ENCODE measurements at regions not wholly inside any gene's neighbourhood (a gene's known extent, or its start where the extent isn't known, plus 50 kb on each side); places are given as distances from the start of the nearest gene placed in this dataset.
"Not testable (repeated sequence)": the region's sequence is repeated elsewhere in the genome, so short reads cannot be mapped to it uniquely, and the experiment has no call there.

GRCh38 chr6:122276637-122277036 is 122.8 kb upstream of the HSF2 start:
- H3K27me3 ChIP-seq, result no peaks in the 10 kb centered on the region
- intact Hi-C loops (cut with DNase I), result no loop called here
- no peak for DNase-seq (ENCODE audit: extremely low spot score in 2 of 2)
- no peaks in the 10 kb centered on the region for H3K36me3 ChIP-seq
- no peak overlapping the region for H3K27ac ChIP-seq
- TF ChIP-seq POLR2AphosphoS5 (IDR thresholded peaks at IDR 0.05; ENCODE audit: insufficient read depth in 1 of 2, low read depth in 1 of 2), result no peak
- no peak for TF ChIP-seq POLR2A (IDR thresholded peaks at IDR 0.05)
- TF ChIP-seq, protein P1, sequence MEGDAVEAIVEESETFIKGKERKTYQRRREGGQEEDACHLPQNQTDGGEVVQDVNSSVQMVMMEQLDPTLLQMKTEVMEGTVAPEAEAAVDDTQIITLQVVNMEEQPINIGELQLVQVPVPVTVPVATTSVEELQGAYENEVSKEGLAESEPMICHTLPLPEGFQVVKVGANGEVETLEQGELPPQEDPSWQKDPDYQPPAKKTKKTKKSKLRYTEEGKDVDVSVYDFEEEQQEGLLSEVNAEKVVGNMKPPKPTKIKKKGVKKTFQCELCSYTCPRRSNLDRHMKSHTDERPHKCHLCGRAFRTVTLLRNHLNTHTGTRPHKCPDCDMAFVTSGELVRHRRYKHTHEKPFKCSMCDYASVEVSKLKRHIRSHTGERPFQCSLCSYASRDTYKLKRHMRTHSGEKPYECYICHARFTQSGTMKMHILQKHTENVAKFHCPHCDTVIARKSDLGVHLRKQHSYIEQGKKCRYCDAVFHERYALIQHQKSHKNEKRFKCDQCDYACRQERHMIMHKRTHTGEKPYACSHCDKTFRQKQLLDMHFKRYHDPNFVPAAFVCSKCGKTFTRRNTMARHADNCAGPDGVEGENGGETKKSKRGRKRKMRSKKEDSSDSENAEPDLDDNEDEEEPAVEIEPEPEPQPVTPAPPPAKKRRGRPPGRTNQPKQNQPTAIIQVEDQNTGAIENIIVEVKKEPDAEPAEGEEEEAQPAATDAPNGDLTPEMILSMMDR (IDR thresholded peaks at IDR 0.05), result no peak
- no peaks in the 10 kb centered on the region for H3K4me1 ChIP-seq
- H3K4me3 ChIP-seq, result no peak overlapping the region
- H3K9me3 ChIP-seq, result no peaks in the 10 kb centered on the region

DNA sequence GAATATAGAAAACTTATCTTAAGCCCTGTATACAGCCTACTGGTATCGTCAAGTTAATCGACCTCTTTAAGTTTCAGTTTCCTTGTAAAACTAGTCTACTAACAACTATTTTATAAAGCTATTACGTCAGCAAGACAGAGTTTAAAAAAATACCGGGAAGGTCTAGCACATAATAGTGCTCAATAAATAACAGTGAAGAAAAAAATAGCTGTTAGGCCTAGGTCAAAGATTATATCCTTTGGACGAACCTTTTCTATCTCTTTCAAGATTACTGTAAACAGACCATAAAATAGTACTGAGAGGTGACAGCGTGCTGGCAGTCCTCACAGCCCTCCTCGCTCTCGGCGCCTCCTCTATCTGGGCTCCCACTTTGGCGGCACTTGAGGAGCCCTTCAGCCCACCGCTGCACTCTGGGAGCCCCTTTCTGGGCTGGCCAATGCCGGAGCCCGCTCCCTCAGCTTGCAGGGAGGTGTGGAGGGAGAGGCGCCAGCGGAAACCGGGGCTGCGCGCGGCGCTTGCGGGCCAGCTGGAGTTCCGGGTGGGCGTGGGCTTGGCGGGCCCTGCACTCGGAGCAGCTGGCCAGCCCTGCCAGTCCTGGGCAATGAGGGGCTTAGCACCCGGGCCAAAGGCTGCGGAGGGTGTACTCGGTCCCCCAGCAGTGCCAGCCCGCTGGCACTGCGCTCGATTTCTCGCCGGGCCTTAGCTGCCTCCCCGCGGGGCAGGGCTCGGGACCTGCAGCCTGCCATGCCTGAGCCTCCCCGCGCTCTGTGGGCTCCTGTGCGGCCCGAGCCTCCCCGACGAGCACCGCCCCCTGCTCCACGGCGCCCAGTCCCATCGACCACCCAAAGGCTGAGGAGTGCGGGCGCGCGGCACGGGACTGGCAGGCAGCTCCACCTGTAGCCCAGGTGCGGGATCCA is 119.1 kb upstream of the HSF2 start:
- intact Hi-C loops (cut with DNase I); H3K4me3 ChIP-seq; H3K36me3 ChIP-seq; DNase-seq (ENCODE audit: extremely low spot score in 2 of 2); H3K4me1 ChIP-seq; H3K27me3 ChIP-seq; H3K9me3 ChIP-seq; H3K27ac ChIP-seq: not testable (repeated sequence)

DNA sequence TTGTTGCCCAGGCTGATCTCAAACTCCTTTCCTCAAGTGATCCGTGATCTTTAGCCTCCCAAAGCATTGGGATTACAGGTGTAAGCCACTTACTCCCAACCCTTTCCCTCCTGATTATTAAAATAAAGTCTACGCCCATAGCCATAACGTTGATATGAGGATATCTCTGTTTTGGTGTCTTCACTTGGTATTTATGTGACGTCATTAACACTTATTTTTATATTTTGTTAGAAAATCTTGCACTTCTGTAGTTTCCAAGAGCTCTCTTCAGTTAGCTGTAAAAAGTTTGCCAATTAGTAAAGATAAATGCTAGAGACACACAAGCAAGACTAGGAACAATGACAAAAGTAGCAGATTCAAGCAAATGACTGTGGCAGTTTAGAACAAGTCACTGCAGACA is 115.6 kb upstream of the HSF2 start:
- H3K4me3 ChIP-seq, result no peak overlapping the region
- H3K36me3 ChIP-seq, result no peaks in the 10 kb centered on the region
- no peaks in the 10 kb centered on the region for H3K27me3 ChIP-seq
- H3K4me1 ChIP-seq, result no peaks in the 10 kb centered on the region
- H3K9me3 ChIP-seq, result no peaks in the 10 kb centered on the region
- no peak overlapping the region for H3K27ac ChIP-seq
- TF ChIP-seq, protein P1 (IDR thresholded peaks at IDR 0.05), result no peak
- TF ChIP-seq POLR2AphosphoS5 (IDR thresholded peaks at IDR 0.05; ENCODE audit: insufficient read depth in 1 of 2, low read depth in 1 of 2) (no peak), POLR2A (IDR thresholded peaks at IDR 0.05) (no peak)
- intact Hi-C loops (cut with DNase I), result no loop called here
- DNase-seq (ENCODE audit: extremely low spot score in 2 of 2), result no peak

- no peak overlapping the region for H3K4me3 ChIP-seq
- no peaks in the 10 kb centered on the region for H3K27me3 ChIP-seq
- no peaks in the 10 kb centered on the region for H3K9me3 ChIP-seq
- TF ChIP-seq, protein P1 (IDR thresholded peaks at IDR 0.05), result no peak
- TF ChIP-seq POLR2AphosphoS5 (IDR thresholded peaks at IDR 0.05; ENCODE audit: insufficient read depth in 1 of 2, low read depth in 1 of 2) (no peak), POLR2A (IDR thresholded peaks at IDR 0.05) (no peak)
- H3K4me1 ChIP-seq, result no peaks in the 10 kb centered on the region
- no peak overlapping the region for H3K27ac ChIP-seq
- no peaks in the 10 kb centered on the region for H3K36me3 ChIP-seq
- intact Hi-C loops (cut with DNase I), result no loop called here
- no peak for DNase-seq (ENCODE audit: extremely low spot score in 2 of 2)
Measured at GRCh38 chr6:122284848-122285247, 114.6 kb upstream of the HSF2 start.

DNA sequence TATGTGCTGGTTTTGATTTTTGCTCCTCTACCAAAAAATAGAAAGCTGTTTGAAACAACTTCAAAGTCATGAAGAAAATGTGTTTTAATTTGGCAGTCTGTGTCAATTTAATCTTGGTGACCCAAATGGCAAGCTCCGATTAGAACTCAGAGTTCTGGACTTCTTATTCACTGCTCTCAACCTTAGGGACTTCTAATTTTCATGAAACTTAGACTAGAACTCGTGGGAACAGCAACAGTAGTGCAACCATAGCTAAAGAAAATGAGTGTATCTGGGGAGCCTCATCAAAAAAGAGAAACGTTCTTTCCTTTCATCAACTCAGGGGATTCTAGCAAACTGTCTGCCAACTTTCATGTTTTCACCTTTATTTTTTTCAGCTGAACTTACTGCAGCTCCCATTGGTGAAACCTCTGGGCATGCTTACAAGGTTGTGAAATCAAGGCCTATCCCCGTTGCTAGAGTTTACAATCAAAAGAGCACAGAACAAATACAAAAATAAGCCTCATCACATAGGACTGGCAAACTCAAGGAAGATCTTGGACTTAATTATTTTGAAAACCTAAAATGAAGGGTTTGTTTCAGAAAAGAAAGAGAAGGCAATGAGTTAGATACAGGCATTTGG is 114.0 kb upstream of the HSF2 start:
- DNase-seq (ENCODE audit: extremely low spot score in 2 of 2), result no peak
- no peaks in the 10 kb centered on the region for H3K36me3 ChIP-seq
- no peak overlapping the region for H3K27ac ChIP-seq
- intact Hi-C loops (cut with DNase I), result no loop called here
- no peak for TF ChIP-seq POLR2AphosphoS5 (IDR thresholded peaks at IDR 0.05; ENCODE audit: insufficient read depth in 1 of 2, low read depth in 1 of 2)
- no peaks in the 10 kb centered on the region for H3K4me1 ChIP-seq
- no peaks in the 10 kb centered on the region for H3K9me3 ChIP-seq
- H3K4me3 ChIP-seq, result no peak overlapping the region
- no peaks in the 10 kb centered on the region for H3K27me3 ChIP-seq

- no peak for DNase-seq (ENCODE audit: extremely low spot score in 2 of 2)
- Histone ChIP-seq H3K36me3 (no peaks in the 10 kb centered on the region), H3K4me1 (no peaks in the 10 kb centered on the region), H3K4me3 (no peak overlapping the region), H3K27ac (no peak overlapping the region), H3K9me3 (no peaks in the 10 kb centered on the region), H3K27me3 (no peaks in the 10 kb centered on the region)
- intact Hi-C loops (cut with DNase I), result no loop called here
- TF ChIP-seq, protein P1 (IDR thresholded peaks at IDR 0.05), result no peak
- TF ChIP-seq POLR2A (IDR thresholded peaks at IDR 0.05), result no peak
- no peak for TF ChIP-seq POLR2AphosphoS5 (IDR thresholded peaks at IDR 0.05; ENCODE audit: insufficient read depth in 1 of 2, low read depth in 1 of 2)
Measured at GRCh38 chr6:122286512-122286911, 112.9 kb upstream of the HSF2 start.

Measured in vagina (tissue), 2 donors.